ENCODE measurements at regions not wholly inside any gene's neighbourhood (a gene's known extent, or its start where the extent isn't known, plus 50 kb on each side); places are given as distances from the start of the nearest gene placed in this dataset.

DNA sequence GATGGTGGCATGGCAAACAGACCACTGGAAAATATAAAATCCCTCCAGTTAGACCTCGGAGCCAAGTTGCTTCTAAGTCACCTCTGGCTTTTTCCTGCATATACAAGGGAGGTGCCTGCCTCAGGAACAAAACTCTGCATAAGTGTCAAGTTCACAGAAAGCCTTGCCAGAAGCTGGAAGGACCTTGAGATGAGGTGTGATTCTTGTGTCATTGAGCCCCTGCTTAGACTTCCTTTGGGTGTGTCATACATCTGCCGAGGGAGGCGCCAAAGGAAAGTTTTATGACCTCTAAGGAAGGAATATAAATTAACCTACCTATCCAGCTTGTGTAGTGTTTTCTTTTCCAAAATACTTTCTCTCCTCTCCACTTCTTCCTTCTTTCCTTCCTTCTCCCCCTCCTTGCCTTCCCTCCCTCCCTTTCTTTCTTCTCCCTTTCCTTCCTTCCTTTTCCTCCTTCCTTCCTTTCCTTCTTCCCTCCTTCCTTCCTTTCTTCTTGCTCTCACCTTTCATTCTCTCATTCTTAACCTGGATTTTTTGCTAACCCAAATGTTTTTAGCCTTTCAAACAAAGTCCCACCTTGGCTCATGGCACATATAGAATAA, 75.2 kb downstream of the TRIL start:
- TF ChIP-seq, protein P1, sequence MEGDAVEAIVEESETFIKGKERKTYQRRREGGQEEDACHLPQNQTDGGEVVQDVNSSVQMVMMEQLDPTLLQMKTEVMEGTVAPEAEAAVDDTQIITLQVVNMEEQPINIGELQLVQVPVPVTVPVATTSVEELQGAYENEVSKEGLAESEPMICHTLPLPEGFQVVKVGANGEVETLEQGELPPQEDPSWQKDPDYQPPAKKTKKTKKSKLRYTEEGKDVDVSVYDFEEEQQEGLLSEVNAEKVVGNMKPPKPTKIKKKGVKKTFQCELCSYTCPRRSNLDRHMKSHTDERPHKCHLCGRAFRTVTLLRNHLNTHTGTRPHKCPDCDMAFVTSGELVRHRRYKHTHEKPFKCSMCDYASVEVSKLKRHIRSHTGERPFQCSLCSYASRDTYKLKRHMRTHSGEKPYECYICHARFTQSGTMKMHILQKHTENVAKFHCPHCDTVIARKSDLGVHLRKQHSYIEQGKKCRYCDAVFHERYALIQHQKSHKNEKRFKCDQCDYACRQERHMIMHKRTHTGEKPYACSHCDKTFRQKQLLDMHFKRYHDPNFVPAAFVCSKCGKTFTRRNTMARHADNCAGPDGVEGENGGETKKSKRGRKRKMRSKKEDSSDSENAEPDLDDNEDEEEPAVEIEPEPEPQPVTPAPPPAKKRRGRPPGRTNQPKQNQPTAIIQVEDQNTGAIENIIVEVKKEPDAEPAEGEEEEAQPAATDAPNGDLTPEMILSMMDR (IDR thresholded peaks at IDR 0.05; ENCODE audit: insufficient read depth, low read depth, low read length, missing control alignments) = no peak
- no peak for DNase-seq (ENCODE audit: low read depth)
- no peak overlapping the region for H3K4me3 ChIP-seq (ENCODE audit: low read depth, low read length)

DNA sequence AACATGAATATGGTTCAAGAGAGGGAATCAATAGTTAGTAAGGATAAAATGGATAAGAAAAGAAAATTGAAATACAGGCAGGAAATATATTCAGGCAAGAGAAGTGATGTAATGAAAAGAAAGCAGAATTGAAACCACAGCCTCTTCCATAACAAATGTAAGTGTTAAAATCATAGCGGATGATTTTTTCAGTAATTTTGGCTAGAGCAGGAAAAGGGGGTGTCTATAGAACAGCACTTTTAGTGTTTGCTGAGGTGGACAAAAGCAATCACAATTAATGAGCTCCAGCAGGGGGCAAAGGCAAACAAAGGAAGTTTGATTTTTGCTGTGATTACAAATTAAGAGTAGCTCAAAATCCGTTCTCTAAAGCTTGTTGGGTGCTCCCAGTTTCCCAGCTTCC, 79.0 kb downstream of the TRIL start:
- DNase-seq (ENCODE audit: low read depth) = no peak
- no peak overlapping the region for H3K4me3 ChIP-seq (ENCODE audit: low read depth, low read length)
- TF ChIP-seq, protein P1 (IDR thresholded peaks at IDR 0.05; ENCODE audit: insufficient read depth, low read depth, low read length, missing control alignments) = no peak

DNA sequence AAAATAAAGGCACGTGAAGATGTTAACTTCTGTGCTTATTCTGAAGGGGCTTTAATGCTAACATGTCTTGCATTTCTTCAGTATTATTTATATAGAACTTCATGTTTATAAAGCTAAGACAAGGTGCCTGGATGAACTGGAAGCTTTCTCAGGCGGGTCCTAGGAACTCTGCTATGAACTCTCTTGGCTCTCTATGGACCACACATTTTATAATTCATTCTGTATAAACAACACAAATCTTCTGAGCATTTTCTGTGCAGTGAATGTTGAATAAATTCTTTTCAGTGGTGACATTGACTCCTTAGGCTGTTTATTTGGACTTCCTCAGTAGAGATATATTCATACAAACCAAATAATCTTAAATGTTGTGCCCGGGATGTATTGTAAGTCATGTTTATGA, 79.6 kb downstream of the TRIL start:
- DNase-seq (ENCODE audit: low read depth) = no peak
- H3K4me3 ChIP-seq (ENCODE audit: low read depth, low read length) = no peak overlapping the region
- TF ChIP-seq, protein P1 (IDR thresholded peaks at IDR 0.05; ENCODE audit: insufficient read depth, low read depth, low read length, missing control alignments) = no peak

Measured in GM12865 (cell line).